ENCODE measurements at regions not wholly inside any gene's neighbourhood (a gene's known extent, or its start where the extent isn't known, plus 50 kb on each side); places are given as distances from the start of the nearest gene placed in this dataset.

DNA sequence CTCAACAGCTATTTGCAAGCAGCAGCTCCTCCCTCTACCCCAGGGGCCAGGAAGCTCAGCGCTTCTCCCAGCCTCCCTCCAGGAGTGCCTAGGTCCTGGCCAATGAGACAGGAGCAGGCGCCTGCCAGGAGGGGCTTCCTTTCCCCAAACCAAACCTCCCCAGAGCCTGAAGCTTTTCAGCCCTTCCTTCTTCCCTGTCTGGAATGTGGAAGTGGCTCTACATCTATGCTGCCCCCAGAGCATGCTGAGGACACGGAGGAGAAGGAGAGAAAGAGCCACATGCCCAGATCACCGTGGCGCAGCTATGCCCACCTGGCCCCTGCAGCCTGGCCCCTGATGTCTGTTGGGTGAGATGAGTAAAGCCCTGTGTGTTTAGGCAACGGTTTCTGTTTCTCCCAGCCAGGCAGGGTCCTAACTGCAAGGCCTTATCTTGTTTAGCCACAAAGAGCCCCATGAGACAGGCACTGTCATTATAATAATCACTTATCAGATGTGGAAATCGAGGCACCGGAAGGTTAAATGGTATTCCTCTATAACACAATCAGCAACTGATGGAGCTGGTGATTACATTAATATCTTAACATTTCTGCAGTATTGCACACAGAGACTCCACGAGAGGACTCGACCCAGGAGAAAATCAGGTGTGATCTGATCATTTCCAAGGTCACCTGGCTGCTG lies 315.8 kb downstream of the CTTN start:
- DNase-seq (ENCODE audit: extremely low read depth in 1 of 2, low read depth in 1 of 2): no peak

DNA sequence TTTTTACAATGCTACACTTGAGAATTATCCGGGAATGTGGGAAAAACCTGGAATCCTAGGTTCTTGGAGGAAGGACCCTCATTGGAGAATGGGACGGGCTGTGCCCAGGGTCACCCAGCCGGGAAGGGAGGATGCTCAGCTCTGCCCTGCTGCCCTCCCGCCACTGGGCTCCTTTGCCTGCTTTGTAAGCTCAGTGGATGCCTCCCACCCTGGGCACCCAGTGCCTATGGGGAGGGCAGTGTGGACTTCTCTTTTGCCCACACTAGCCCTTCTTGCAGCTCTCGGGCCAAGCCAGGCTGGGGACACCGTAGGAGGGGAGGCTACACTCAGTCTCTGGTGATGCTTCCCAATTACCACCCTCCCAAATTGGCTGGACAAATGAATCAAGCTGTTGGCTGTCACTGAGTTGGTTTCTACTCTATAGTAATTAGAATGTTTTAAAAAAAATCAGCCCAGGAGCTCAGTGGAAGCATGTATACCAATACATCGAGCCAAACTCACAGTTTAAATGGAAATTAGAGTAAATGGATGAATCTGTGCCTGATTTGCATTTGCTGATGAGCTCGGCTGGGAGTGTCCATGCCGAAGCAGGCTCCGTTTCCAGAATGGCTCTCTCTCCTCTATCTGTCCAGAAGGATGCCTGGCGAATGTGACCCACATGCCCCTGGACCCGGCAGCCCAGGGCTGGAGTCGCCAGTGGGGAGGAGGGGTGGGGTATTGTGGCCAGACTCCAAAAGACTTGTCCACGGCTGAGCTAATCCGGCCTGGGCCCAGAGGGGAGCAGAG lies 317.0 kb downstream of the CTTN start:
- no peak for DNase-seq (ENCODE audit: extremely low read depth in 1 of 2, low read depth in 1 of 2)

DNA sequence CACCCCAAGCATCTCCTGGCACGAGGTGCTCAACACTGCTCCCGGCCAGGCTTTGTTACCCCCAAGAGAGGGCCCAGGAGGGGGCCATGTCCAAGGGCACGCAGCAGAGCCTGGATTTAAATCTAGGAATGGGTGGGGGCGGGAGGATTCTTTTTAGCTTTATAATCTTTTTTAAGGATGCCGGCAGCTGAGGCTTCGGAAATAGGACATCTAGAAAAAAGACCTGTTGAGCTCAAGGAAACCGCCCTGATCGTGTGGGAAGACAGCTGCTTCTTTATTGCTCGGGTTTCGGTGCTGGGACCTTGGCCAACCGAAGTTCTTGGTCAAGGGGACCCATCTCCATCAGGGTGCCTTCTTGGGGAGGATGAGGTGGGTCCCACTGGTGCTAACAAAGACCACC lies 317.9 kb downstream of the CTTN start:
- no peak for DNase-seq (ENCODE audit: extremely low read depth in 1 of 2, low read depth in 1 of 2)

DNA sequence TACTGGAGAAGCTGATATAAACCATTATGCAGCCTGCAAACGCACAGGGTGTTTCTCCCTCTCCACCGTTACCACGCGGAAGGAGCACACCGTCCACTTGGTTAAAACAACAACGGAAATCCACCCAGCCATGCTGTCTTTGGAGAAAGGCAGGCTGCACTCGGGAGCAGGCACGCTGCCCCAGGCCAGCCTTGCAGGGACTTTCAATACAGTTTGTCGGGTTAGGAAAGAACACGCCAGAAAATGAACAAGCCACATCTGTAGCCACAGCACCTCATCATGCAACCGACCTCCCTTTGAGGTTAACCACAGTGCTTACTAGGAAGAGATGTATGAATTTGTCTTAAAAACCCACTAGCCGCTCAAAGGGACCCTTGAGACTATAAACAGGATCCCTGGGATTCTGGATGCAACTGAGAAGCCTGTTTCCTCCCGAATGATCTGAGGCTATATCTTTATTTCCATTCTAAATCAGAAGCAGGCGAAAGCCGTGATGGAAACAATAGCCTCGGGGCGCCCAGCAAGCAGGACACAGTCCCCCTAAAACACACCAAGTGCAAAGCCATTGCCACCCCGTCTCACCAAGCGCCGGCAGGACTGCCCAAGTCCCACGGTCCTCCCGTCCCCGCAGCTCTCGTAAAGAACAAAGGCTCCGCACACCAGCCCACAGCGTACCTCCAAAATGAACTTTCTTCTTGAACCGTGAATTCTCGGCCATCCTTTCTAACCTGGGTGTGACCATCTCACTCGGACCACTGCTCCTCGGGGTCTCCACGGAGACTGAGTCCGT lies 318.9 kb downstream of the CTTN start:
- no peak for DNase-seq (ENCODE audit: extremely low read depth in 1 of 2, low read depth in 1 of 2)

DNA sequence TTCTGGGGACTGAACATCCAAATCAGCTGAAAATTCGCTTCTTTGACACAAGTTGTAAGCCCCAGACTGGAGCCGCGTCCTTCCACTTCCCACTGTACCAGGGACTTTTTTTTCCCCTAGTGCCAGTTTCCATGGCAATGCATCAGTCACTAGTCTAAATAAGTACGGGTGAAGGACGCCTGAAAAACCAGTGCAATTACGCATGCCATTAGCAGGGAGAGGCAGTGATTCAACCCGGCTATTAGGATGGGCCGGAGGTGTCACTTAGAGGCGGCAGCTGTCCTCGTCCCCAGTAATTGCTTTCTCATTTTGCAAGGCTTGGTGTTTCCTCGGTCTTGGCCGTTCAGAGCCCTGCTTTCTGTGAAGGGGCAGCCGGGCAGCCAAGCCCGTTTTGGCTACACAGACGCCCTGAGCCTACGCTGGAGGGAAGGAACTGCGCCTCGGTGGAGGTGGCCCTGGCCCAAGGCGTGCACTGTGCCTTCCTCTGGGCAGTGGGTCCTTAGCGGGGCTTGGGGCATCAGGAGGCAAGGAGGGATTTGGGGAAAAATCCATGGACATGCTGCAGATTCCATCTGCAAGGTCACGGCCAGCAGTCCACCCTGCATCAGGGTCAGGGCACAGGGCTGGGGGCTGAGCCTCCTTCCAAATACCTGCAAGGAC lies 319.7 kb downstream of the CTTN start:
- DNase-seq (ENCODE audit: extremely low read depth in 1 of 2, low read depth in 1 of 2): no peak

DNA sequence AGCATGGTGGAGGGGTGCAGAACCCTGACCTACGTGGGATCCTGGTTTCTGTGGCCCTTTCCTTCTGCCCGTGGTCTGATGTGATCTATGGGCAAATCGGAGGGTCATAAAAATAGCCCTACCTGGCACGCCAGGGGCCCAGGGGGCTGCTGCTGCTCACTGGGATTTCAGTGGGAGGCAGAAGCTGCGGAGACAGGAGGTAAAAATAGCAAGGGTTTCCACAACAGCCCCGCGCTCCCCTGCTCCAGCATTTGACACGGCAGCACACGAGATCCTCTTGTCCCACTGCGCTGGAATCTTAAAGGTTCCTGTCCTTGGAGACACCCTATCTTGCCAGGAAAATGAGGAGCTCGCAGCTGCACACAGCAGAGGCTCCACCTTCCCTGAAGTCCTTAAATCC lies 321.2 kb downstream of the CTTN start:
- DNase-seq (ENCODE audit: extremely low read depth in 1 of 2, low read depth in 1 of 2): no peak

DNA sequence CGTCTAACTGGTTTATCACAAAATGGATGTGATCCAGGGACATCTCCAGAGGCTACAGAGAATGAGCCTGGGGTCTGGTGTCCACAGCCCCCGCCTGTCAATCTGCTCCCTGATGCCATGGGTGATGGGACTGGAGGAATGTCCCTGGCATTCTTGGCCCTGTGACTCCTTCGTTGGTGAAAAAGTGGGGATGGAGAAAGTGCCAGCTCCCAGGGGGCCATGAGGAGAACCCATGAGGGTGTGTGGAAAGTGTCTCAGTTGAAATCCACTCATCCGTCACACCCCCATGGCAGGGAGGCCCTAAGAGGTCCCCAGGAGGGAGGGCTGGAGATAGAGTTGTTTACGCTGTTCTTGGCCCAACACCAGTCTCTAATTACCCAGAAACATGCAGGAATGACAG lies 322.0 kb downstream of the CTTN start:
- DNase-seq (ENCODE audit: extremely low read depth in 1 of 2, low read depth in 1 of 2): no peak

DNA sequence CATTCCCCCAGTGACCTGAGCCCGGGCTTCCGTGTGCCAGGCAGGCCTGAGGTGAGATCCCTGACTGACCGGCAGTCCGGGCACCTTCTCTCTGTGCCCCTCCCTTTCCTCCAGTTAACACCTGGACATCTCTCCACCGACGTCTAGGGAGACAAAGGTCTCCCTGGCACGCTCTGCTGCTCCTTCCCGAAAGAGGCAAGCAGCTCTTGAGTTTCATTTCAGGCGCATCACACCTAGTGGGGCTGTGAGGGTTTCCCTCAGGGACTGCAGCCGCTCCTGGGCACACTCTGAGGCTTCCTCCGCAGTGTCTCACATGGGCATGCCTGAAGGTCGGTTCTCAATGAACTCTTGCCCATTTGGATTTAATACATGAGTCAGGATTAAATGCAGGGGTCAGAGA lies 322.7 kb downstream of the CTTN start:
- no peak for DNase-seq (ENCODE audit: extremely low read depth in 1 of 2, low read depth in 1 of 2)

DNA sequence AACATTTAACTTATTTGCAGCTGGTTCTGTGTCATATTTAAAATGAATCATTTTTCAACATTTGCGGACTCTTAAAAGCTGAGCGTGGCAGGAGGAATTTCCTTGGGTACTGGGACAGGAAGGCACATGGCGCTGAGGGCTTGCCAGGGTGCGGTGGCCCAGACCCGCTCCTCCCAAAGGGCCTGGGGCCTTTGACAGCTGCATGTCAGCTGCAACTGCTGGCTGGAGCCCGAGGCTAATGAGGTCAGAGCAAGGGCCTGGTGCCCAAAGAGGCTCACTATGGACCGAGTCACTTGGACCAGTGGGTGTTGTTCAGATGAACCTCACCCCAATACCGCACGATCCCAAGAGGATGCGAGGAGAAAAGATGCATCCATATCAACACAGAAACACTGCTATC lies 326.9 kb downstream of the CTTN start:
- no peak for DNase-seq (ENCODE audit: extremely low read depth in 1 of 2, low read depth in 1 of 2)

DNA sequence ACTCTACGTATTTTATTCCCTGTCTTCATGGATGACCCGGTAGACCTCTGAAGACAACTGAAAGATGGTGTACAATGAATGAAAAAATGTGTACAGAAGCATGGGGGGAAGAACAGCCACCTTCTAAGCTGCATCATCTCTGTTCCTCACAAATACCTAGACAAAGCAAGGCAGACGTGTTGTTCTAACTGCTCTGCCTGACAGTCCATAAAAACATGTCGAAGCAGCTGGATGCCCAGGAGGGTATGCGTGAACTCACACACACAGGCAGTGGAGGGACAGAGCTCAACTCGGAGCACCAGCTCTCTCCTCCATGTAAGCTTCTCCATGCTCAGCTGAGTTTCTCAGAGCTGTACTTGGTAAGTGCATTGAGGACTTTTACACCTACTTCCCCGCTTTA lies 327.4 kb downstream of the CTTN start:
- DNase-seq (ENCODE audit: extremely low read depth in 1 of 2, low read depth in 1 of 2): no peak

DNA sequence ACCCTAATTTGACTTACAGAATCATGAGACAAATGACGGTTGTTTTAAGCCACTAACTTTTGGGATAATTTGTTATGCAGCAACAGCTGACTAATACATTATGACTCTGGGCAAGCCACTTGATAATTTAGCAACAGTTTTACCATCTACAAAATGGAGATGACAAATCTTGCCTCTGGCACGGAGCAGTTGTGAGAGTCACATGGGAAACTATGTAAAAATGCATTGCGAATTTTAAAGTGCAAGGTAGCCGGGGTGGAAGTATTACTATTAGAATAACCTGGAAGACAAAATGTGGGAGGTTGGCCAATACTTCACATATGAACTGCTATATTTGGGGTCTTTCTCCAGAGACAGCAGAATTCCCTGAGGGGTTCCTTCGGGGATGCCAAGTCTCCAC lies 328.7 kb downstream of the CTTN start:
- no peak for DNase-seq (ENCODE audit: extremely low read depth in 1 of 2, low read depth in 1 of 2)

DNA sequence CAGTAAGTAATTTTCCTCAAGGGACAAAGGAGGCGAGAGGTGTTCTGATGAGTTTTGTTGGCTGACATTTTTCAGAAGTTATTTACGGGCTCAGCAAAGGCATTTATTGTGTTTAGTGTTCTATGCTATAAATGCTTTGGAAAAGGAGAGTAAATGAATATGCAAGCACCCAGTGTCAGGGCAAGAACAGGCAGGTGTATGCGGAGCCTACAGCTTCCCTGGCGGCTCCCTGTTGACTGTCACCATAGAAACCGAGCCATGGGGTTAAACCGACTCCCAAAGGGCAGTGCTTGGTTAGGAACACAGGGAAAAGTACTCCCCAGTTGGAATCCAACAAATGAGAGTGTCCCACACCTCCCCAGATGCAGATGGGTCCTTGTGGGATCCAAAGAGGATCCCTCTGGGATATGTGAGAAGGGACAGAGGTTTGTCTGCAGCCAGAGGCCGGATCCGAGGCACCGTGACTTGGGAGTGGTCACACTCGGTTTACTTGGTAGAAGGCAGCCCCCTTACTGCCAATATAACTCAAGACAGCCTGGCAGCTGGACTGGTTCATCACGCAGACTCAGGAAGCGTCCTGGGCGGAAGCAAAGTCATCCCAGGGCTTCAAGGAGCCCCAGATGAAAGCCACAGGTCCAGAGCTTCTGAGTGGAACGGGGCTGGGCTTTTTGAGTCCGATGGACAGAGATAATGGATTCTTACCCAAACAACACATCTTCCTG lies 329.7 kb downstream of the CTTN start:
- DNase-seq (ENCODE audit: extremely low read depth in 1 of 2, low read depth in 1 of 2): no peak

DNA sequence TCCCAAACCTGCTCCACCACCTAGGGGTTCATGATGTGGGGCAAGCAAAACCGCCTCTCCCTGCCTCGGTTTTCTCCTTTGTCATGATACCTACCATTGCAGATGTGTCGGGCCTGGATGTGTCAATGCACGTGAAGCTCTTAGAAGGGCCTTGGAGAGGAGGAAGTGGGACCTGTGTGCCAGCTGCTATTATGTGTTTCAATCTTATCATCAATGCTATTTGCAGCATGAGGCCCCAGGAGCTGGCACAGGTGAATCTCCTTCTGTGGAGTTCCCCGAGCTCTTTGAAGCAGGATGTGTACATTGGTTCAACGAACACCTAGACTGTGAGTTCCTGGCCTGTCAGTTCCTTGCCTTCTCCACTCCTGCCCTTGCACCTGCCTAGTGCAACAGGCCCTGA lies 331.6 kb downstream of the CTTN start:
- no peak for DNase-seq (ENCODE audit: extremely low read depth in 1 of 2, low read depth in 1 of 2)

DNA sequence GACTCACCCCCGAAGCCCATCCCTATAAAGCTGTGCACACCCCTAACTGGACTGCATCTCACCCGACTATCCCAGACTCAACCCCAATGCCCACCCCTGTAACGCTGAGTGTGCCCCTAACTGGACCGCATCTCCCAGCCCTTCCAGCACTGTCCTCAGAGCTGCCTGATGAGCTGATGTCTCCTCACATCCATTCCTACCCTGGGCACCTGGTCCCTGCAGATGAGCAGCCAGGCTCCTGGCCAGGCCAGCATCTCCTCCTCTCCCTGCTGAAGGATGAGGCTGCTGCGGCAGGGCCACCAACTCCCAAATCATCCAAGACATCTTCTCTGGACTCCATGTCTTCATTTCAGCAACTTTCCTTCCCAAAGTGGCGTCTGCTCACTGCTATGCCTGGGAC lies 332.1 kb downstream of the CTTN start:
- DNase-seq (ENCODE audit: extremely low read depth in 1 of 2, low read depth in 1 of 2): no peak

DNA sequence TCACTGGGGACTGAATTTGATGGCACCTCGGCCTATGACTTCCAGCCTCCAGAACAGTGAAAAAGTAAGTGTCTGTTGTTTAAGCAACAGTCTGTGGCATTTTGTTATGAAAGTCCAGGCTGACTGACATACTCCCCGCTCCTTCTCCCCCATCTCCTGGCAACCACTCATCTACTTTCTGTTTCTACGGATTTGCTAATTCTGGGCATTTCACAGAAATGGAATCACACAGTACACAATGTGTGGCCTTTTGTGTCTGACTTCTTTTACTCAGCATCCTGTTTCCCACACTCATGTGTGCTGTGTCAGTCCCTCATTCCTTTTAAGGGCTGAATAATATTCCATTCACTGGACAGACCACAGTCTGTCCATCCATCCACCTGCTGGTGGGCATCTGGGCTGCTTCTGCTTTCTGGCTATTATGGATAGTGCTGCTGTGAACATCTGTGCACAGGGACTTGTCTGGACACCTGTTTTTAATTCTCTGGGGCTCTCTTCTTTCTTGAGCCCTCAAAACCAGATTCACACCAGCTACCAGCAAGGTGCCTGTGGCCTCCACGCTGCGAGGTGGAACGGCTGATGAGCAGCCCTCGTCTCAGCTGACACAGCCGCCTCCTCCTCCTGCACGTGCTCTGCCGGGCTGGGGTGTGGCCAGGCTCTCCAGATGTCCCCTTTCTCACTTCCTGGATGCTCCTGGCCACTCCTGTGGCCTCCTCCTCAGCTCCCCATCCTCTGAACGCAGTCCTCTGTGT lies 333.1 kb downstream of the CTTN start:
- no peak for DNase-seq (ENCODE audit: extremely low read depth in 1 of 2, low read depth in 1 of 2)

DNA sequence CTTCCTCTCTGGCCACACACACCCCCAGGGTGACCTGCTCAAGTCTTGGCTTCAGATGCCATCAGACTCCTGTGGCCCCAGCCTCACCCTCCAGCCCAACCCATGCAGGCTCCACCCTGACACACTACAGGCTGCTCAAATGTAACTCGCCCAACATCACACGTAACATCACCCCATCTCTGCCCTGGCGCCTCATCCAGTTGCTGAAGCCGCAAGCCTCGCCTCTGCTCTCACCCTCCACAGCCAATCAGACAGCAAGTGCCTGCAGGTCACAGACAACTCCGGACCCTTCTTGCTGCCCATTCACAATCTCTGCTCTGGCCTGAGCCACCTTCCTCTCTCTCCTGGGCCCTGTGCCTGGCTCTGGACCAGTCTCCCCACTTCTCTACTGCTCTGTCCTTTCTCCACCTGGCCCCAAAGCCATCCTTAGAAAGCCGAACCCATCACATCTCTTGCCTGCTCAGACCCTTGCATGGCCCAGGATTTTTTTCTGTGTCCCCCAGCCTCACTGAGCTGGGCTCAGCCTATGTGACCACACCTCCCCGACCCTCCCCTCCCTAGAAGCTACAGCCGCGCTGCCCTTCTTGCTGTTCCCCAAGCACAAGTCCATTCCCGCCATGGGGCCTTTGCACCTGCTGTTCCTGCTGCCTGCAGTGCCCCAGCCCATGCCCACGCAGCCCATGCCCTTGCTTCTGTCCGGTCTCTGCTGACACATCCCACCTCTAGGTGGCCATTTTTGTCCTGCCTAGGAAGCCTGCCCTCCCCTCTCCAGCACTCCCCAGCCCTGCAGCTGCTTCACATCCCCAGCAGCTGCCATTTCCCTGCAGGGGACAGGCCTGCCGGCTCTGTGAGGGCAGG lies 333.9 kb downstream of the CTTN start:
- no peak for DNase-seq (ENCODE audit: extremely low read depth in 1 of 2, low read depth in 1 of 2)

DNA sequence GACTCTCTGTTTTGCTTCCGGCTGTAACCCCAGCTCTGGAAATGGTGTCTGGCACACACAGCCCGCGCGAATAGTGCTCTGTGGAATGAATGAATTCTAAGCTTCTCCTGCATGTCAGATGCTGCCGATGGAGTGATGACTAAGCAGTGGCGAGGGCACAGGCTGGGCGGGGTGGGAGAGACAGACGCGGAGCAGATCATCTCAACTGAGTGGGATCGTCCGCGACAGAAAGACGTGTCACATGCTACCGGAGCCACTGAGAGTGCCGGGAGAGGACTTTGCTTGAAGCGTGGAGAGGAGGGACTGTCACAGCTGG lies 334.5 kb downstream of the CTTN start:
- DNase-seq (ENCODE audit: extremely low read depth in 1 of 2, low read depth in 1 of 2): no peak

DNA sequence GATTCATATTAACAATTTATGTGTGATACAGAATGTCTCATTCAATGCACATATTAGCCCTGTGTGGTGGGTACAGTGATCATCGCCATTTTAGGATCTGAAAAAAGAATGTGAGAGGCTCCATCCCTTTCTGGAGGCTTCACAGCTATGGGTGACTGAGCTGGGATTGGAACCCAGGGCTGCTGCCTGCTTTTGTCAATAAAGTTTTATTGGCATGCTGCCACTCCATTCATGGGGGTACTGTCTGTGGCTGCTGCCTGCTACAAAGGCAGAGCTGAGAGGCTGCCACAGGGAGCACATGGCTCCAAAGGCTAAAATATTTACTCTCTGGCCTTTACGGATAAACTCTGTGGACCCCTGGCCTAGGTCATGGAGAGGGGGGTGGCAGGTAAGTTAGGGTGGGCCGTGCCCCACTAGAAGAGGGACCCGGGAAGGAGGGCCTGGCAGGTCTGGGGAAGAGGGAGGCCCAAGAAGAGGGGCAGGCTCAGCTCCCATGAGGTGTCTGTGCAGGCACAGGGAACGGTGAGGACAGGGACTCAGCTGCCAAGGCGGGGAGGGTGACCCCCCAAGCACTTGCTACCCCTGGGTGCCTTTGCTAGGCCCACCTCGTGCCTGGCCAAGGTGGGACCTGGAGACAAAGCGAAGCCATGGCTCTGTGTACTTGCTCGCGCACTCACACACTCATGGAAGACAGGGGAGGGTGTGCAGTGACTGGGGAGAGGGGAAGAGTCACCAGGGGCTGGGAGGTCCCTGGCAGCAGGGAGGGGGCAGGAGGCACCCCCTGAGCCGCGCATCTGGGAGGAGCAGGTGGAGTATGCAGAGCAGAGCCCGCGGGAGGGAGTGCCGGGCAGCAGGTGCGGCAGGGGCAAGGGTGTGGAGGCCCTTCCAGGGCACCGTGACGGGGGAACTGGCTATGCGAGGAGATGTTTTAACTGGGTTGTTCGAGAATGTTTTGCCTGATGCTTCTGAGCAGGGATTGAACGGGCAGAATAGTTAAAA lies 335.3 kb downstream of the CTTN start:
- DNase-seq (ENCODE audit: extremely low read depth in 1 of 2, low read depth in 1 of 2): no peak
